GM18519 (cell line): ENCODE measurements at regions not wholly inside any gene's neighbourhood (a gene's known extent, or its start where the extent isn't known, plus 50 kb on each side); places are given as distances from the start of the nearest gene placed in this dataset.
A peak's percentile ranks its signal among the peaks of the same experiment; 100 is the strongest.

Experiments used
- ATAC-seq: cut with Tn5 transposase; IDR thresholded peaks from one replicate; pipeline ENCODE4 v1.9.1; 2021; ENCODE audit warnings: mild to moderate bottlenecking, moderate library complexity; ENCODE audit not compliant: unreplicated experiment, low FRiP score

DNA sequence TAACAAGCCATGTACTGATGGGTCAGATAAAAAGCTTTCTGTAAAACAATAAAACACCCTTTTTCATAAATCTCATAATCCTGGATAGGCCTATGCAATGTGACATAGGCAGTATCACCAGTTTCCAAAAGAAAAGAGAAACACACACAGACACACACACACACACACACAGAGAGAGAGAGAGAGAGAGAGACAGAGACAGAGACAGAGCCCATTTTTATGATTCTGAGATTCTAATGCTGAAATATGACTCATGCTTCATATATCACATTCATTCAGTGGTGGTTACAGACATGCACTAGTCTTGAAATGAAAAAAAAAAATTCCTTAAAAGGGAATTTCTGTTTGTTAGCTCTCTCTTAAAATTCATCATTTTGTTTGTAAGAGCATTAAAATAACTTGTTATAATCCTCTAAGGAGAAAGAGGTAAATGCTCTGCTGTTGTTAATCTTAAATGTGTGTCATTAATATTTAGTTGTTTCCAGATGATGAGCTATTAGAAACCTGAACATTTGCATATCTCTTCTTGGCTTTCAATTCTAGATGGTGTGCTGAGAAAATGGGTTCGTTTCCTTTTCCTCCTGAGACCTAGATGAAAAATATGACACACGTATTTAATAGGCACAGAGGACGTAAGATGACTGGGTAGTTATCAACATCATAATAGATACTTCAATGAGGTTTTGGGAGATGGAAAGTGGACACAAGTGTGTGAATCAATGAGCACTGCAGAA is 1598.7 kb upstream of the ACVR2A start:
- ATAC-seq = no peak

DNA sequence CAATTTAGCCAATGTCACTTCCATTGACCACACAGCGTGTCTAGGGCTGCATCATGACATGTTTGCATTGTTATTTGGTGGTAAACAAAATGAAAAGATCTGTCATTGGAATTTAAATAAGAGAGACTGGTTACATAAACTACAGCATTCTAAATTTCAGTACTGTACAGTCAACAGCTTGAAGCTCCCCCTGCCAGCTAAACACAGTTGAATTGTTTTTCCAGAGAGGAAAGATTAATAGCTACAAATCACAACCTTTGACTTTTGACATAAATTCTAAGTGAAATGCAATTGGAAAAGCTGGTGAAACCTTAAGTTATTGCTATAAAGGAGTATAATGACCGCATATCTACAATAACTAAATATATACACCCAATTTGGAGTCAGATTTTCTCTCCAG is 1600.0 kb upstream of the ACVR2A start:
- ATAC-seq = no peak

DNA sequence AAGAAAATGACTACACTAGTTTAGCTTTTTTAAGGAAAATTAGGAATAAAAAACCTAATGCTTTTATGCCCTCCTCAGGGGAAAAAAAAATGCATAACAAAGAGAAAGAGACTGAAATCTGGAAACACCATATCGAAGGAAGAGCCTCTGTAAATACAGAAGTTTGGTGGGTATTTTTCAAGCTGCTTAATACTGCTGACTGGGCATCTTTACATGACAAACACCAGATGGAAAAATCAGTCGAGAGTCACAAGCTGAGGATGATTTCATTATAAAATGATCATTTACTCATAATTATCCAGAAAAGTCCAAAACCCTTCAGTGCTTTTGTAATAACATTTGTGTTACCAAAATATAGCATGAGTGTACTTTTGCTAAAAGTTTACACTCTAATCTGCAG is 1600.7 kb upstream of the ACVR2A start:
- no peak for ATAC-seq

DNA sequence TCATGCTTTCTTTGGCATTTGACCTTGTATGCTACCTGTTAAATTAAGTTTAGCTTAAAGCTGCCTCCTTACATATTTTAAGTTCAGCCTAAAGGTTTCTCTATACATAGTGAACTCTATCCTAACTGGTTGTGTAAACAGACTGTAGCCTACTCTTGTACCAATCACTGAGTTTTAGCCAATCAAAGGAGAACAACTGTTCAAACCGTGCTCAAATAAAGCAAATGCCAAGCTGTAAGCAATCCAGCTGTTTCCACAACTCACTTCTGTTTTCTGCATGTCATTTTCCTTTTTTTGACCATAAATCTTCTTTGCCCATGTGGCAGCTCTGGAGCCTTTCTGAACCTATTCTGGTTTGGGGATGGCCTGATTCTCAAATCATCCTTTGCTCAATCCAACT is 1603.8 kb upstream of the ACVR2A start:
- ATAC-seq = no peak

DNA sequence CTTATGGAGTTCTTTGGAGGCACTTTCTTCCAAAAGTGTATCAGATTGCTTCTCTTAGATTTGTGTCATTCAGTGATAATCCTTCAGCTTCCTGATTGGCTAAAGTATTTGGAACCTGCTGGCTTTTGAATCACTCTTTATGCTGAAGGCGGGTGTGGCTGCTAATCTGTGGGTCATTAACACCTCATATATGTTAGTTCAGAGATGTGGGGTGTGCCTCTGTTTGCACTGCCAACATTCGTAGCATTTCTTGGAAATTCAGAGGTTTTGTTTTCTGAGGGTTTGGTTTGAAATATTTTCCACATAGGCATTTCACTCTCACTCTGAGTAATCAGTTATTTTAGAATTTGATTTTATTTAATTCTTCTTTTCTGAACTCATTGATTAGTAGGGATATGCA is 1604.4 kb upstream of the ACVR2A start:
- ATAC-seq = no peak

DNA sequence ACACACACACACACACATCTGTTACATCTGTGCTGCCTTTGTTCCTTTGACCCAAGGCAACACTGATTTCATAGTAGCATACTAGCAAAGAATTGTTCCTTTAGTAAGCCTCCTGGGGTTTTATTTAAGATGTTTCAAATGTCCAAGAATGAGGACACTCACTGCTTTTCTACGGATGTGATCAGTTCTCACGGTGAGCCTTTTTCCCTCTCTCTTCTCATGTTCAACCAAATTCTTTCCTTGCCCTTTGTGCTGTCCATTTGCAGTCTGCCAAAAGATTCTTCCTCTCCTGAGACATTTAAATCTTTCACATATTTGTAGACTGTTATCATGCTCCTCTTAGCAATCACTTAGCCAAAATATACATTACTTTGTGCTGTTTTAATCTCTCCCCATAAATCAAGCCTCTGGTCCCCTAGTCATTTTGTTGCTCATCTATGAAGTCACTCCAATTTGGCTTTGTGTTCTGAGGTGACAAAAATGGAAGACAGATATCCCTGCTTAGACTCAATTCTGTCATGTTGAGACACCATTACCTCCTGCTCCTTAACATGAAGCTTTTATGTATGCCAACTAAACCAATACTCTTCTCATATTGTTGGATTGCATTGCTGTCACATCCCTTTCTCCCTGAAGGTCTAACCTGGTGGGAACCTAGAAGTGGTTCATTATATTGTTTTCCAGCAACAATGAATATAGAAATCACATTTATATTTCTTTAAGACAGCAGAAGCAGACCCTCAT is 1605.3 kb upstream of the ACVR2A start:
- ATAC-seq = no peak

DNA sequence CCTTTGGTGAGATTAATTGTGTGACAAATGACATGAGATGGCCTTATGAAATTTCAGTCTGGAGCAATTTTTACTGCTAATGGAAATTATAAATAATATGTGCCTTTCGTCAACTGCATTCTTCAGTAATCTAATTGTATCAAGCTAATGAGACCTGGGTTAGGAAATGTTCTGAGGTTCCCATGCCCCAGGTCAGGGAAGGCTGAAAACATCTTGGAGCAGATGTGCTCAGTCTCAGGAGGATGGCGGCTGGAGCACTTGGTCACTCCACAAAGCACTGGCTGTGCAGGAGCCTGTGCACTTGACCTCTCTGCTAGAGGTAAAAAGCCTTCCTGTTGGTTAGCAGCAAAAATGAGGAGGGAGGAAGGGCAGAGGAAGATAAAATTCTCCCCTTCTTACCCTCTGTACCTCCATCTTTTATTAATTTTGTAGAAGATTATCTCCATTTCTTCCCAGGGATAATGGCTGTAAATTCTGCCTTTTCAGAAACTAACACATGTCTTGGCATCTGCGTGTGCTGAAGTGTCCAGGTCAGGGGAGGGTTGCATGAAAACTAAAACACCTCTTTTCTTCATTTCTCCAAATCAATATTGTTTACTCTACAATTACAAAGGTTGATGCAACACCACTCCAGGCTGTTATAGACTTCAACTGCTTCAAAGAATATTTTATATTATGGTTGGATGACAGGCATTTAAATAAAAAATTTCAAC is 1606.4 kb upstream of the ACVR2A start:
- no peak for ATAC-seq

DNA sequence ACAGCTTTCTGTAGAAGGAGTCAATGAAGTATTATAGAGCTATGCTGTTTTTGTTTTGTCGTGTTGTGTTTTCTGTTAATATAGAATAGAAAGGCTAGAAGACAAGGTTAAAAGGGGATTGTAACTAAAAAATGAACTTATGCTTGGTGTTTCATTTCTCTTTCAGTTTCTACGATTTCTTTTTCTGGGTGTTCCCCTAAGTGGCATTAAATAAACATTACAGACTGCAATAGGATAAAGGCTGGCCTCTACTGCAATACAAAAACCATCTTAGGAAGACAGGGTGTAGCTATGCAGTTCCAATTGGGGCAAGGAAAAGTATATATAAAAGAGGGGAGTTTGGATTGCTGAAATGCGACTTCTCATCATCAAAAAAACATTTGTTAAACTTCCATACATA is 1609.7 kb upstream of the ACVR2A start:
- no peak for ATAC-seq

DNA sequence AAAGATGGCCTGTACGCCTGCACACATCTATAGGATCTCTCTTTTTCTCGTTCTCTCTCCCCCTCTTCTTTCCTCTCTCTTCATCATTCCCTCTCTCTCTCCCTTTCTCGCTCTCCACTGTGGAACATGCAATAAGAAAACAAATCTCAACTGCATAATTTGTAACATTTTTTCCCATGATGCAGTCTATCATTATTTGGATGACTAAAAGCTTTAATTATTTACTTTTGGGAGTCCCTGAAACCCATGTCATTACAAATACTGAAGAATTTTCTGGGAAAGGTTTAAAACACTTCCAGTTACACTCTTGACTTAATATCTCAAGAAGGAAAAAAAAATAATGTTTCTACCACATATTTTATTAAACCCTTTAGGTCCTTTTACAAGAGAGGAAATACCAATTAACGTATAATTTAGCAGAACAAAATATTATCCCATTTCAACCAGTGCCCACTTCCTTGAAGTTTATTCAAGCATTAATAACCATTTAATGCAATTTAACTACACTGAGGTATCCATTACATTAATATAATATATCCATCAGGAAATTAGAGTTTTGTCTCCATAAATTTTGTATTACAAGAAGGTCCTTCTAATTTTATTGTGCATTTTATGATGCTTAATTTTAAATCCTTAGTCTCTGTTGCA is 1615.2 kb upstream of the ACVR2A start:
- no peak for ATAC-seq

DNA sequence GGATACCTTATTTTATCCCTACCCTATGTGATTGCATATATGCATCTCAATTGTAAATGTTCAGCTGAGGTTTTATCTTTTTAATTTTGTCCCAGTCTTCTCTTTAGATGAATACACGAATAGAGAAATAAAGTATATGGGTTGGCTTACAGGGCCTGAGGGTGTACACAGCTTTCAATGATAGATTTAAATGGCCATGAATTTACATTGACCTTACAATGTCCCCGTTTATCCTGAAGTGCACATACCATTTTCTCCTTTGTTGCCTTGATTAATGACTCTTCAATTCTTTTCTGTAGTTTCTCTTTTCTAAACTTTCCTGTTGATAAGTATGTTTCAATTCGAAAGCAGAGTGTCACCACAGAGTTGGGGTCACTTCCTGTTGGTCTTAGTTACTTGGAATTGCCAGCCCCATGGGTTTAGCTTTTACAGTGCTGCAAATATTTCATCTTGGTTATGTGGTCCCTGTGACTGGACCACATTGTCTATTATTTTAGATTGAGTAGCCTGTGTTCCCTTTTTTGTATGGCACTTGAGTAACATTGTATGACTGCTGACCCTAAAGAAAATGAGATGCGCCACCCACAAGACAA is 1616.3 kb upstream of the ACVR2A start:
- ATAC-seq = peak; percentile 80

DNA sequence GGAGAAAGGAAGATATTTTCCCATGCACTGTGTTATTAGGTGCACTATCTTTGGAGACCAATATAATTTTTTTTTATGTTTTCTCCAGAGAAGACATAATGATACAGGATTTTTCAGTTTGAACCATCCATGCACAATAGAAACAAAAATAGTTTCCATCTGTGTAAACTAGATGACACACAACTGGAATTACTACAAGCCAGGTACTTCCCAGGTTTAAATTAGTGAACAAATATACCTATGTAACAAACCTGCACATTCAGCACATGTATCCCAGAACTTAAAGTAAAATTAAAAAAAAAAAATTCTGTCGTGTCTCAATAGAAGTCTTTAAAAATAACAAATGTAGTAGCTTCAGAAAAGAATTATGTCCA is 1616.8 kb upstream of the ACVR2A start:
- peak; percentile 19 for ATAC-seq

DNA sequence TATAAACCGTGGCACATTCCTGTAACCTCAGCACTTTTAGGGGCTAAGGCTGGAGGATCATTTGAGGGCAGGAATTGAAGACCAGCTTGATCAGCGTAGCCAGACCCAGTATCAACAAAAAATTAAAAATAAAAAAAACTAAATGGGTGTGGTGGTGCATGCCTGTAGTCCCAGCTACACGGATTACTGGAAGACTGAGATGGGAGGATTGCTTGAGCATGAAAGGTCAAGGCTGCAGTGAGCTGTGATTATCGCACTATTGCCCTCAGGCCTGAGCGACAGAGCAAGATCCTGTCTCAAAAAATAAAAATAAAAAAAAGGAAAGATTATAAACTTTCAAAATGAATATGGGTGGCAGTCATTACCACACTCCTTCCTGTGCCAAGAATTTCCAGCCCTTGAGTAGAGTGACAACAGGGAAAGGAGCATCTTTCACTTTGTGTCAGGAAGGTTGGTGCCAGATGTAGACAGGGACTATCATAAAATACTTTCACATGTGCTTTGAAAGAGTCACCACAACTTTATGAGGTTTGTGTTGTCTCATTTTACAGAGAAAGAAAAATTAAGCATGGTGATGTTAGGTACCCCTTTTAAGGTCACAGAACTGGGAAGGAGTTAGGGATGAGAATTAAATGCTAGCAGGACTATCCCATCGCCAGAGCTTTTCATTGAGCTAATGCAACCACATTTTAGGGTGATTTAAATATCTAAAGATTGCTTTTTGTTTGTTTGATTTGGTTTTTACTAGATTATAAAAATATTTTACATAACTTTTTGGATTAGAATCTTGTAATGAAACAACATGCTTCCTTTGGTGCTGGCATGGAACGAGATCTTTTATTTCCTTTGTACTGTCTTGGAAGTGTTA is 1617.4 kb upstream of the ACVR2A start:
- no peak for ATAC-seq

DNA sequence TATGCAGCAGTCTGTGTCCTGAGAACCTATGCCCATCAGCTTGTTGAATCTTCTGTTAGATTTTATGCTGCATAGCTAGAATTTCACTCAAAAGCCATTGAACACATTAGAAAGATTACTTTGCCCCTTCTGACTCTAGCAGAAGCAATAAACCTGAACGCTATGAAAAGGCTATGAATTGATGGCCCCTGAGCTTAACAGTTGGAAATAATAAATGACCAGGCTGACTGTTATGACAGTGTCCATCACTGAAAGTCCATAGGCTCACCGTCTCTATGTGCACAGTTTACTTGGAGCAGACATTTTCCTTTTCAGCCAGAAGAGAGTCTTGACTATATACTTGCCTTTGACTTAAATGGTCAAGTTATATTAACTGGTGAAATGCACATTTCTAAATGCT is 1618.8 kb upstream of the ACVR2A start:
- no peak for ATAC-seq

DNA sequence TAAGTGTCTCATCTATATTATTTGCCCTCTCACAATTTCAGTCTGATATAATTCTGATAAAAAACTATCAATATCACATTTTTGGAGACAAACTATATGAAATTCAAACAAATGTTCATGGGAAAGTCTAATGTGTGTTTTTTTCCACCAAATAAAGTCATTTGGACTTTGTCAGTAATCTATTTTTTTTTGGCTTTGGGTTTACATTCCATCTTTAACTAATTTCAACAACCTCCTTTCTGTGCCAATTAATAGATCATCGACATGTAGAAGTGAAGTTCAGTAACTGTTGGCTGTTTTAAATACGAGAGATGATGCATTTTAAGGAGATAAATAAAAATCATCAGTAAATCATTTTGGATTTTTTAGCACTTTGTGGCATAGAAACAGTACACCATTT is 1623.0 kb upstream of the ACVR2A start:
- no peak for ATAC-seq

DNA sequence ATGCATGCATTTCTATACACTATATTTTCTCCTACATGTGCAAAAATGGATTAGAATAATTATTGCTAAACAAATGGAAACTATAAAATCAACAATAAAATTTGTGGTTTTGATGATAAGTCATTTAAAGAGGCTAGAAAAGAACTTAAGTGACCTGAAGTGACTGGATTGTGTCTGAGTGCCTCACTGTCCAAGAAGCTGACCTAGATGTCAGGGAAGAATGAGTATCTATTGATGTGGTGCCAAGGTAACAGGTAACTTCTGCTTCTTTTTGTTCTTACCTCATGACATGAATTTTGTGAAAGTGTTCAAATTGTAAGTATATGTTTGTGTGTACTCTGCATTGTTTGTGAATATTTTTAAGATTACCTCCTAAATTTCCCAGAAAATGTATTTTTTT is 1623.9 kb upstream of the ACVR2A start:
- ATAC-seq = no peak

DNA sequence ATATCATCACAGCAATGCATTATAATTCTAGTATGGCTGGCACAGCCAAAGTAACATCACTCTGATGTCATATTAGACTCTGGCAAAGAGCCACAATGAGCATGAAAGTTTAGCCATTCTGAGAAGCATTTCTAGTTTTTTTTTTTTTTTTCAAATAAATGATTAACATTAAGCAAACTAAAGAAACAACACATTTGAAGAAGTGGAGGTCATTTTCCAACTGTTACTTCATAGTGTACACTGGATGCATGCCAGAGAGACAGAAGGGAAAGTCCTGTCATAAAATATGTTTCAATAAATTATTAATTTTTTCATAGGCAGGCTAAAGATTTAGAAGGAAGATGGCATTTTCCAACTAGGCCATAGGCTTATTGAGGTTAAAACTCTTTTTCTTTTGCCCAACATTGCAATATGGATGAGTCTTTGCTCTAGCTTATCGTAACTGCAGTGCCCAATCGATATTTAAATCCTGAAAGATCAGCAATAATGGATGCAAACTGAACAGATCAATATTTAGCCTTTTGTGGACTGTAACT is 1630.4 kb upstream of the ACVR2A start:
- ATAC-seq = no peak

DNA sequence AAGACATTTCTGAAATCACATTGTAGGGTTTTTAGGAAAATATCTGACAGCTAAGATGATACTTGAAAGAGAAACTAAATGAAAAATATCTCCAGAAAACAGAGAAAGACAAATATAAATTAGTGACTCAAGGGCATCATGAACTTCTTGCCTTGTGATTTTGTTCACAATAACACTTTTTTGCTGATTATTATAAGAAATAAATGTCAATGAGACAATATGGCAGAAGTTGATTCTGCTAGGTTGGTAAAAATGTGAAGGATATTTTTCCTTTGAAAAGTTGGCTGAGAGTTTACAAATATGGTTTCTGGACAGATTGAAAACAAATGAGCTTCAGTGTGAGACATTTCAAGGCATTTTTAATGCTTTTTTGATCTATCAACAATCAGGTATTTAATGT is 1631.2 kb upstream of the ACVR2A start:
- ATAC-seq = no peak

DNA sequence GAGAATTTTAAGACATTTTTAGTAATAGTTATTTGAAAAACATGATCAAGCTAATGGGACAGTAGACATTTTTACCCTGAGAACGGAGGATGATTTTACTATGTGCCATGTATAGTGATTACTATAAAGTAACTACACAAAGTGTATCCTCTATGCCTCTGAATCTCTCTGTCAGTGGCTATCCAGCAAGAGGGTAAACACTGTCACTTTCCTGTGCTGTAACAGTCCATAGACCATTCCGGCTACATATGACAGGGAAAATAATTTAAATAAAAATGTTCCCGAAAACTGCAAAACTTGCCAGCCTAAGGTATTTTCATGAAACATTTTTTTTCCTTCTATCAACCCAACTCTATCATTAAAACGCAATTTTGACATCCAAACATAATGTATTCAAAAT is 1632.2 kb upstream of the ACVR2A start:
- no peak for ATAC-seq

DNA sequence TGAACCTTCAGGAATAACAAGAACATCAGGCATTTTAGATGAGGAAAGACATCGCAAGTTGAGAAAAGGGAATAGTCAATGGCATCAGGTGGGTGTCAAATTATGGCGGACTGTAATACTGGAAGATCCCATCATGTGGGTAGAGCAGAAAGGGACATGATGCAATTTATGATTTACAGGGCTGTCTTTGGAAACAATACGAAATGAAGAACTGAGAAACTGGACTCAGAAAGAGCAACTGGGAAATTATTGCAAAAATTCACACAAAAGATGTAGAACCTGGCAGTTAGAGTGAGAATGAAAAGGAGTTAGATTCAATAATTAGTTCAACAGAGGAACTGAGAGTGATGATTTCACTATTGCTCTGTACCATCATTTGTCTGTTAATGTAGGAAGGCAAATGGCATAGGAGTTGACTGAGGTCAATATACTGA is 1635.0 kb upstream of the ACVR2A start:
- ATAC-seq = peak; percentile 88

DNA sequence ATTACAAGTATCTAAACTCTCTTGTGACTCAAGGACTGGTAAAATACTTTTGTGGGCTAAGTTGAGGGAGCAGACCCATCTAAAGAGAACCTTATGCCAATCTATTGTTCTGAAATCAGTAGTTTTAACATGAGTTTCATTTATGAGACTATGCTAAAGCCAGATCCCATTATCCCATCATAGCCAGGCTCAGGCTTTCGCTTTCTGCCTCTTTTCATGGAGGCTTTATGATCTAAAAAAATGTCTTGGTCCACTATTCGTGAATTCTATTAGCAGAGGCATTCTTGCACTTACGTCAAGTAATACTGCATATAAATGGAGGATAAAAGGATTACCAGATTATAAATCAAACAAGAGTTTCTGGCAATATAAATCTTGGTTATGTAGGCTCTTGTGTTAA is 1636.9 kb upstream of the ACVR2A start:
- ATAC-seq = no peak
